Lower lobe of right lung (tissue), 2 donors: ENCODE measurements at regions not wholly inside any gene's neighbourhood (a gene's known extent, or its start where the extent isn't known, plus 50 kb on each side); places are given as distances from the start of the nearest gene placed in this dataset.

Source experiments
- ATAC-seq, 2 donors: fragments of 200-7000 bp; cut with Tn5 transposase; one replicate each; pipeline ENCODE4 v1.9.1; 2020 to 2022; ENCODE audit warnings: mild to moderate bottlenecking in 2 of 2, moderate library complexity in 2 of 2
- DNase-seq: peaks from one replicate; pipeline ENCODE4 v3.0.0-alpha.2; 2020
- H3K27ac ChIP-seq: fragments of 200-600 bp; one replicate; pipeline ENCODE4 v1.8.0; 2022
- H3K27me3 ChIP-seq: fragments of 200-600 bp; one replicate; pipeline ENCODE4 v1.8.0; 2022; ENCODE audit warnings: low read depth
- H3K36me3 ChIP-seq: fragments of 200-600 bp; one replicate; pipeline ENCODE4 v1.8.0; 2022; ENCODE audit warnings: mild to moderate bottlenecking
- H3K4me1 ChIP-seq: fragments of 200-600 bp; one replicate; pipeline ENCODE4 v1.8.0; 2022
- H3K4me3 ChIP-seq: fragments of 200-600 bp; one replicate; pipeline ENCODE4 v1.8.0; 2022; ENCODE audit warnings: mild to moderate bottlenecking
- H3K9me3 ChIP-seq: fragments of 200-600 bp; one replicate; pipeline ENCODE4 v1.8.0; 2022
- intact Hi-C: fragments of 100-400 bp; cut with DNase I; formaldehyde crosslinking; loops from one replicate; pipeline ENCODE4 v1.11.0; 2022
- TF ChIP-seq, protein P1 (sequence below): fragments of 200-600 bp; IDR thresholded peaks from one replicate; pipeline ENCODE4 v1.8.0; 2022; ENCODE audit warnings: antibody characterized with exemption, mild to moderate bottlenecking
- donor health status: DM: no; HTN: yes; CAD: no; lungs with severe emphysema.

DNA sequence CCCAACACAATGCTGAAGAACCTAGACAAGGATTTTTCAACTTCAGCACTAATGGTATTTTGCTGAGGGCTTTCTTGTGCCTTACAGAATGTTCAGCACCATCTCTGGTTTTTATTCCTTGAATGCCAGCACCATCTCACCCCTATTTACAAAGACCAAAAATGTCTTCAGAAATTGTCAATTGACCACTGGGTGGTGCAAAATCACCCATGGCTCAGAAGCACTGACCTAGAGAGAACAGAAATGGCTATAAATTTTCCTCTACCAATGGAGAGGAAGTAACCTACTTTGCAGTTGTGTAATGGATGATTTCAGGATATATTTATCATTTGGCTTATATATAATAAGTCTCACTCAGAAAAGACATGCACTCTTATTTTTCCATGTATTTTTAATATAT is 431.0 kb upstream of the IRAK1BP1 start:
- no peaks in the 10 kb centered on the region for H3K4me1 ChIP-seq
- no peak overlapping the region for H3K27ac ChIP-seq
- H3K27me3 ChIP-seq: no peaks in the 10 kb centered on the region
- DNase-seq (no peak), ATAC-seq (no peak)
- no peaks in the 10 kb centered on the region for H3K9me3 ChIP-seq
- H3K36me3 ChIP-seq: no peaks in the 10 kb centered on the region
- intact Hi-C loops: no loop called here
- TF ChIP-seq, protein P1, sequence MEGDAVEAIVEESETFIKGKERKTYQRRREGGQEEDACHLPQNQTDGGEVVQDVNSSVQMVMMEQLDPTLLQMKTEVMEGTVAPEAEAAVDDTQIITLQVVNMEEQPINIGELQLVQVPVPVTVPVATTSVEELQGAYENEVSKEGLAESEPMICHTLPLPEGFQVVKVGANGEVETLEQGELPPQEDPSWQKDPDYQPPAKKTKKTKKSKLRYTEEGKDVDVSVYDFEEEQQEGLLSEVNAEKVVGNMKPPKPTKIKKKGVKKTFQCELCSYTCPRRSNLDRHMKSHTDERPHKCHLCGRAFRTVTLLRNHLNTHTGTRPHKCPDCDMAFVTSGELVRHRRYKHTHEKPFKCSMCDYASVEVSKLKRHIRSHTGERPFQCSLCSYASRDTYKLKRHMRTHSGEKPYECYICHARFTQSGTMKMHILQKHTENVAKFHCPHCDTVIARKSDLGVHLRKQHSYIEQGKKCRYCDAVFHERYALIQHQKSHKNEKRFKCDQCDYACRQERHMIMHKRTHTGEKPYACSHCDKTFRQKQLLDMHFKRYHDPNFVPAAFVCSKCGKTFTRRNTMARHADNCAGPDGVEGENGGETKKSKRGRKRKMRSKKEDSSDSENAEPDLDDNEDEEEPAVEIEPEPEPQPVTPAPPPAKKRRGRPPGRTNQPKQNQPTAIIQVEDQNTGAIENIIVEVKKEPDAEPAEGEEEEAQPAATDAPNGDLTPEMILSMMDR: no peak
- H3K4me3 ChIP-seq: no peak overlapping the region

- ATAC-seq (no peak), DNase-seq (no peak)
- H3K36me3 ChIP-seq: no peaks in the 10 kb centered on the region
- H3K4me1 ChIP-seq: no peaks in the 10 kb centered on the region
- TF ChIP-seq, protein P1: no peak
- no peaks in the 10 kb centered on the region for H3K27me3 ChIP-seq
- H3K9me3 ChIP-seq: no peaks in the 10 kb centered on the region
- no peak overlapping the region for H3K27ac ChIP-seq
- H3K4me3 ChIP-seq: no peak overlapping the region
- intact Hi-C loops: no loop called here
Observed at GRCh38 chr6:78438135-78438534, 429.2 kb upstream of the IRAK1BP1 start.

GRCh38 chr6:78460711-78461110 is 406.6 kb upstream of the IRAK1BP1 start:
- Histone ChIP-seq H3K4me1 (no peaks in the 10 kb centered on the region), H3K4me3 (no peak overlapping the region), H3K27ac (no peak overlapping the region), H3K36me3 (no peaks in the 10 kb centered on the region), H3K27me3 (no peaks in the 10 kb centered on the region), H3K9me3 (no peaks in the 10 kb centered on the region)
- no peak for DNase-seq
- TF ChIP-seq, protein P1: no peak
- intact Hi-C loops: no loop called here
- no peak for ATAC-seq

- Histone ChIP-seq H3K27ac (no peak overlapping the region), H3K4me3 (no peak overlapping the region), H3K27me3 (no peaks in the 10 kb centered on the region), H3K9me3 (no peaks in the 10 kb centered on the region), H3K36me3 (no peaks in the 10 kb centered on the region), H3K4me1 (no peaks in the 10 kb centered on the region)
- ATAC-seq (no peak), DNase-seq (no peak)
- TF ChIP-seq, protein P1: no peak
- intact Hi-C loops: no loop called here
Observed at GRCh38 chr6:78462728-78463127, 404.6 kb upstream of the IRAK1BP1 start.

DNA sequence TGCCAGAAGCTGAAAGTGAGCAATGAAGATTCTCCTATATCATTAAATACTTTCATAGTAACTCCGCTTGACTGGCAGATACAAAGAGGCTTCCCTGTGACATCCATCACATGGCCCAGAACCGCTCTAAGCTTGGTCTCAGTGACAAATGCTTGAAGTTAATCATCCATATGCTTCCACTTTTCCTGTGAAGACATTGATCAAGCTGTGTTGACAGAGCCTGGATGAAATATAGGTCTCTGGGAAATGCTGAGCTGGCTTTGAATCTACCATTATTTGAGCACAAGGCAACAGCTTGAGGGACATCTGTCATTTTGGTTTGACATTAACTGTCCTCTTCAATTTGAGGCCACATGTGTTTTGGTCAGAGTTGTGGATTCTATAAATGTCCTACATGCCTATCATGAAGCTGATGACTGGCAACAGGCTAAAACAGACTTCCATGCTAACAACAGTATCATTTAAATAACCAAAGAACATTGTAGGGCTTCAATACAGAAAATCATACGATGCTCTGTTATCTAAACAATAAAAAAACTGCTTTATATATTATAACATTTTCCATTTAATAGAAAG is 402.2 kb upstream of the IRAK1BP1 start:
- no peaks in the 10 kb centered on the region for H3K9me3 ChIP-seq
- ATAC-seq (no peak), DNase-seq (no peak)
- no peak overlapping the region for H3K27ac ChIP-seq
- no peaks in the 10 kb centered on the region for H3K36me3 ChIP-seq
- H3K4me1 ChIP-seq: no peaks in the 10 kb centered on the region
- no peak overlapping the region for H3K4me3 ChIP-seq
- TF ChIP-seq, protein P1: no peak
- H3K27me3 ChIP-seq: no peaks in the 10 kb centered on the region
- intact Hi-C loops: no loop called here

DNA sequence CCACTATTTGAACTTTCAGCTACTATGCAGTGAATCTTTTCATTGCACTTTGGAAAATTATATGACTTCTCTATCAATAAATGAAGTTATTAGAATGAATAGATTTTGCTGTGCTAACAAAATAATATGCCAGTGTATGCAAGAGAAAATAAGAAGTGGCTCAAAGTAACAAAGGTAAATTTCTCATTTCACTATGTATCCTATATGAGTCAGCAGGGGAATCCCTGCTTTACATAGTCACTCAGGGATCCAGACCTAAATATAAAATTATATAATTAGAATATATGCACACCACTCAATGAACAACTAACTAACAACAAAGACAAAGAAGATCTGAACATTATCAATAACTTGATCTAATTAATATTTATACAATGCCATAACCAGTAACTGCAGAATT is 390.8 kb upstream of the IRAK1BP1 start:
- Histone ChIP-seq H3K9me3 (no peaks in the 10 kb centered on the region), H3K36me3 (no peaks in the 10 kb centered on the region), H3K4me3 (no peak overlapping the region), H3K27ac (no peak overlapping the region), H3K4me1 (no peaks in the 10 kb centered on the region), H3K27me3 (no peaks in the 10 kb centered on the region)
- TF ChIP-seq, protein P1: no peak
- intact Hi-C loops: no loop called here
- DNase-seq: no peak
- no peak for ATAC-seq
